ENCODE measurements at regions not wholly inside any gene's neighbourhood (a gene's known extent, or its start where the extent isn't known, plus 50 kb on each side); places are given as distances from the start of the nearest gene placed in this dataset.

- ATAC-seq: no peak
- Histone ChIP-seq H3K36me3 (ENCODE audit: control insufficient read depth, insufficient read depth, low read length) (no peaks in the 10 kb centered on the region), H3K27ac (ENCODE audit: low read length) (no peak overlapping the region), H3K9me3 (ENCODE audit: control insufficient read depth, insufficient read depth, low read depth, low read length) (no peaks in the 10 kb centered on the region), H3K4me3 (ENCODE audit: low read depth in 2 of 2, low read length in 2 of 2) (no peak overlapping the region), H3K4me1 (ENCODE audit: control insufficient read depth, insufficient read depth, low read length) (no peaks in the 10 kb centered on the region), H3K27me3 (ENCODE audit: control insufficient read depth, insufficient read depth, low read length) (no peaks in the 10 kb centered on the region)
- intact Hi-C loops (cut with micrococcal nuclease; ENCODE audit: unreplicated experiment): no loop called here
- ChIA-PET POLR2A (no interaction called here), CTCF (no interaction called here)
- no TSS peak for BruUV-seq (replicated peaks)
- in situ Hi-C loops (cut with HindIII; ENCODE audit: low pct_unique_long_range_greater_than_20kb, low sequenced_read_pairs): no loop called here
- no peak for DNase-seq (ENCODE audit: low read depth, low spot score)
- no peak for TF ChIP-seq SIN3A (IDR thresholded peaks at IDR 0.05; ENCODE audit: borderline replicate concordance, insufficient read depth, low read depth, low read length)
- no peak for TF ChIP-seq POLR2AphosphoS5 (IDR thresholded peaks at IDR 0.05; ENCODE audit: low read depth, low read length)
- TF ChIP-seq, protein P1, sequence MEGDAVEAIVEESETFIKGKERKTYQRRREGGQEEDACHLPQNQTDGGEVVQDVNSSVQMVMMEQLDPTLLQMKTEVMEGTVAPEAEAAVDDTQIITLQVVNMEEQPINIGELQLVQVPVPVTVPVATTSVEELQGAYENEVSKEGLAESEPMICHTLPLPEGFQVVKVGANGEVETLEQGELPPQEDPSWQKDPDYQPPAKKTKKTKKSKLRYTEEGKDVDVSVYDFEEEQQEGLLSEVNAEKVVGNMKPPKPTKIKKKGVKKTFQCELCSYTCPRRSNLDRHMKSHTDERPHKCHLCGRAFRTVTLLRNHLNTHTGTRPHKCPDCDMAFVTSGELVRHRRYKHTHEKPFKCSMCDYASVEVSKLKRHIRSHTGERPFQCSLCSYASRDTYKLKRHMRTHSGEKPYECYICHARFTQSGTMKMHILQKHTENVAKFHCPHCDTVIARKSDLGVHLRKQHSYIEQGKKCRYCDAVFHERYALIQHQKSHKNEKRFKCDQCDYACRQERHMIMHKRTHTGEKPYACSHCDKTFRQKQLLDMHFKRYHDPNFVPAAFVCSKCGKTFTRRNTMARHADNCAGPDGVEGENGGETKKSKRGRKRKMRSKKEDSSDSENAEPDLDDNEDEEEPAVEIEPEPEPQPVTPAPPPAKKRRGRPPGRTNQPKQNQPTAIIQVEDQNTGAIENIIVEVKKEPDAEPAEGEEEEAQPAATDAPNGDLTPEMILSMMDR (IDR thresholded peaks at IDR 0.05): no peak
- no peak for TF ChIP-seq TCF7L2 (IDR thresholded peaks at IDR 0.05; ENCODE audit: low read depth, low read length)
- no peak for TF ChIP-seq REST (IDR thresholded peaks at IDR 0.05; ENCODE audit: insufficient read depth in 1 of 2, low read depth in 2 of 2, low read length in 1 of 2)
Measured at GRCh38 chr17:70797166-70797565, 627.8 kb downstream of the KCNJ2 start.

DNA sequence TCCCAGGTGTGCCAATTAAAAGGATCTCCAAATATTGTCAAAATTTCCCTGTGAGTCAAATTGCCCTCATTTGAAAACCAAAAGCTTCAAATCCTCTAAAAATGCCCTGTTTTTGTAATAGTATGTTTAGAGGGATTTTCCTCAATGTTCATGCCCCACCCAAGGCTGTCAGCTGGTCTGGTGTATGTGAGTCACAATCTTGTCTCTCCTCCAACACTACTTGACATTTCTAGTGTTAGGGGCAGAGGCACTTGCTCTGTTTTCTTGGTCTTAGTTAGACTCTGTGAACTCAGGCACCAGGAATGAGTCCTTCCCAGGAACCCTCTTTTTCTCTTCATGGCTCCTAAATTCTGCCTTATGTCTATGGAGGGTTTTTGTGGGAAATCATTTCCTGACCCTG, 634.8 kb downstream of the KCNJ2 start:
- Histone ChIP-seq H3K4me3 (ENCODE audit: low read depth in 2 of 2, low read length in 2 of 2) (no peak overlapping the region), H3K27ac (ENCODE audit: low read length) (no peak overlapping the region), H3K4me1 (ENCODE audit: control insufficient read depth, insufficient read depth, low read length) (no peaks in the 10 kb centered on the region), H3K36me3 (ENCODE audit: control insufficient read depth, insufficient read depth, low read length) (no peaks in the 10 kb centered on the region), H3K27me3 (ENCODE audit: control insufficient read depth, insufficient read depth, low read length) (no peaks in the 10 kb centered on the region), H3K9me3 (ENCODE audit: control insufficient read depth, insufficient read depth, low read depth, low read length) (no peaks in the 10 kb centered on the region)
- in situ Hi-C loops (cut with HindIII; ENCODE audit: low pct_unique_long_range_greater_than_20kb, low sequenced_read_pairs): no loop called here
- TF ChIP-seq REST (IDR thresholded peaks at IDR 0.05; ENCODE audit: insufficient read depth in 1 of 2, low read depth in 2 of 2, low read length in 1 of 2): no peak
- TF ChIP-seq, protein P1 (IDR thresholded peaks at IDR 0.05): no peak
- TF ChIP-seq POLR2AphosphoS5 (IDR thresholded peaks at IDR 0.05; ENCODE audit: low read depth, low read length): no peak
- TF ChIP-seq TCF7L2 (IDR thresholded peaks at IDR 0.05; ENCODE audit: low read depth, low read length): no peak
- TF ChIP-seq SIN3A (IDR thresholded peaks at IDR 0.05; ENCODE audit: borderline replicate concordance, insufficient read depth, low read depth, low read length): no peak
- DNase-seq (ENCODE audit: low read depth, low spot score): no peak
- no TSS peak for BruUV-seq (replicated peaks)
- intact Hi-C loops (cut with micrococcal nuclease; ENCODE audit: unreplicated experiment): no loop called here
- ChIA-PET CTCF (no interaction called here), POLR2A (no interaction called here)
- no peak for ATAC-seq

Measured in Panc1 (cell line).